GM12878 (cell line): ENCODE measurements at regions not wholly inside any gene's neighbourhood (a gene's known extent, or its start where the extent isn't known, plus 50 kb on each side); places are given as distances from the start of the nearest gene placed in this dataset.

Source experiments
- ATAC-seq: fragments of 200-7000 bp; cut with Tn5 transposase; 3 replicates; pipeline ENCODE4 v1.9.1; 2020; ENCODE audit warnings: mild to moderate bottlenecking, moderate library complexity
- BruUV-seq: library from RNA; stranded (reverse); fragments of 400-500 nt; replicated peaks from 2 replicates; lab custom pipeline; 2021; lab: Mats Ljungman, UMichigan
- CTCF ChIA-PET: fragments of 300-600 bp; sonication (Branson Sonifier 250); formaldehyde crosslinking; extraction: SDS; loops from one replicate; lab custom pipeline; 2021; ENCODE audit warnings: inconsistent platforms; lab: Yijun Ruan, JAX
- POLR2A ChIA-PET: fragments of 350-600 bp; formaldehyde crosslinking; extraction: SDS; loops from one replicate; lab custom pipeline; 2021; ENCODE audit warnings: inconsistent platforms; lab: Charles Lee
- RAD21 ChIA-PET: fragments of 300-600 bp; sonication (Branson Sonifier 250); formaldehyde crosslinking; loops from one replicate; lab custom pipeline; 2023; ENCODE audit warnings: antibody characterized with exemption; ENCODE audit not compliant: unreplicated experiment; lab: Charles Lee
- SMC1A ChIA-PET: fragments of 300-600 bp; sonication (Branson Sonifier 250); formaldehyde crosslinking; loops from one replicate; lab custom pipeline; 2023; ENCODE audit not compliant: unreplicated experiment, uncharacterized antibody; lab: Charles Lee
- DNase-seq: peaks from one replicate; pipeline ENCODE4 v3.0.0-alpha.2; 2011; ENCODE audit warnings: low read depth, low spot score
- FAIRE-seq: peaks from 3 replicates; lab custom pipeline; 2011; peaks lifted over from hg19 to GRCh38; lab: Jason Lieb, UNC
- H2AFZ ChIP-seq: 2 replicates; pipeline ENCODE4 v1.6.0; 2011; ENCODE audit warnings: low read depth, low read length, control low read depth; ENCODE audit not compliant: control insufficient read depth
- H3K27ac ChIP-seq: 2 replicates; pipeline ENCODE4 v1.5.1; 2011; ENCODE audit warnings: control low read depth; ENCODE audit not compliant: control insufficient read depth, insufficient read depth
- H3K27me3 ChIP-seq, 2 experiments: replicated peaks in 1 of 2; 2 replicates each; pipeline versions ENCODE4 v1.6.0 to v1.6.1; 2011; ENCODE audit warnings: low read length in 1 of 2; ENCODE audit not compliant: control insufficient read depth in 2 of 2, insufficient read depth in 2 of 2
- H3K36me3 ChIP-seq, 2 experiments: 2 replicates each; pipeline ENCODE4 v1.5.1; 2011; ENCODE audit warnings: low read length in 1 of 2; ENCODE audit not compliant: control insufficient read depth in 2 of 2, insufficient read depth in 2 of 2
- H3K4me1 ChIP-seq: 2 replicates; pipeline ENCODE4 v1.6.1; 2011; ENCODE audit warnings: mild to moderate bottlenecking, low read length, moderate library complexity, mixed read lengths; ENCODE audit not compliant: control insufficient read depth, insufficient read depth
- H3K4me2 ChIP-seq: 2 replicates; pipeline ENCODE4 v1.6.0; 2011; ENCODE audit warnings: control low read depth; ENCODE audit not compliant: control insufficient read depth, insufficient read depth
- H3K4me3 ChIP-seq: fragments of 200-600 bp; sonication (generic); 2 replicates; pipeline ENCODE4 v1.5.1; 2016
- H3K79me2 ChIP-seq: 2 replicates; pipeline ENCODE4 v1.6.0; 2011; ENCODE audit warnings: low read length; ENCODE audit not compliant: control insufficient read depth, insufficient read depth
- H3K9ac ChIP-seq: 2 replicates; pipeline ENCODE4 v1.8.0; 2011; ENCODE audit warnings: low read length, control low read depth, mixed read lengths; ENCODE audit not compliant: control insufficient read depth, insufficient read depth
- H3K9me3 ChIP-seq: replicated peaks from 3 replicates; pipeline ENCODE4 v1.5.1; 2011; ENCODE audit warnings: mild to moderate bottlenecking, low read length; ENCODE audit not compliant: control insufficient read depth, insufficient read depth
- H4K20me1 ChIP-seq: 2 replicates; pipeline ENCODE4 v1.6.0; 2011; ENCODE audit not compliant: control insufficient read depth, insufficient read depth
- CHD1 ChIP-seq: IDR thresholded peaks from 2 replicates; pipeline ENCODE4 v1.6.1; 2012; ENCODE audit warnings: low read depth, low read length, improper control_type of control experiment
- HDAC6 ChIP-seq: fragments of 200-600 bp; sonication (generic); IDR thresholded peaks from one replicate; pipeline ENCODE4 v1.8.0; 2017; ENCODE audit warnings: antibody characterized with exemption; ENCODE audit not compliant: unreplicated experiment
- RAD21 ChIP-seq: IDR thresholded peaks from 2 replicates; pipeline ENCODE4 v1.6.1; 2011; ENCODE audit warnings: mild to moderate bottlenecking, low read depth, low read length, moderate library complexity; ENCODE audit not compliant: insufficient read depth
- RAD51 ChIP-seq: fragments of 450-650 bp; IDR thresholded peaks from 2 replicates; pipeline ENCODE4 v1.6.1; 2016; ENCODE audit warnings: moderate library complexity, mild to moderate bottlenecking, inconsistent platforms
- SIN3A ChIP-seq: IDR thresholded peaks from 2 replicates; pipeline ENCODE4 v1.6.1; 2012; ENCODE audit warnings: low read depth, low read length, improper control_type of control experiment
- SMAD1 ChIP-seq: fragments of 450-650 bp; IDR thresholded peaks from 2 replicates; pipeline ENCODE4 v1.6.1; 2018; ENCODE audit warnings: mild to moderate bottlenecking, low read depth; ENCODE audit not compliant: partially characterized antibody
- SUZ12 ChIP-seq: fragments of 200-600 bp; sonication (generic); IDR thresholded peaks from one replicate; pipeline ENCODE4 v1.6.1; 2018; ENCODE audit warnings: antibody characterized with exemption, mild to moderate bottlenecking; ENCODE audit not compliant: unreplicated experiment
- ZNF622 ChIP-seq: fragments of 450-650 bp; IDR thresholded peaks from 2 replicates; pipeline ENCODE4 v1.6.1; 2017; ENCODE audit warnings: mild to moderate bottlenecking, inconsistent platforms
- WGBS: methylation state at CpG from one replicate; pipeline ENCODE4 v1.1.6; 2016; ENCODE audit warnings: low lambda C conversion rate; ENCODE audit not compliant: insufficient replicate concordance, insufficient coverage; ENCODE audit errors: missing lambda C conversion rate; 5-methylcytosine and 5-hydroxymethylcytosine counted together
- in situ Hi-C: fragments of 300-500 bp; cut with MboI; formaldehyde crosslinking; loops from 9 replicates; pipeline ENCODE4 v1.14.3; 2018; ENCODE audit warnings: mixed read lengths
- intact Hi-C: fragments of 100-400 bp; cut with micrococcal nuclease; formaldehyde crosslinking; loops from one replicate; pipeline ENCODE4 v1.14.2; 2022; ENCODE audit not compliant: unreplicated experiment
- TF ChIP-seq, protein P1 (sequence below): fragments of 450-650 bp; formaldehyde crosslinking; IDR thresholded peaks from 2 replicates; pipeline ENCODE4 v1.4.0; 2020; ENCODE audit warnings: mild to moderate bottlenecking, moderate library complexity
- TF ChIP-seq, protein P2 (sequence below): fragments of 450-650 bp; IDR thresholded peaks from 2 replicates; pipeline ENCODE4 v1.6.1; 2014; ENCODE audit warnings: mild to moderate bottlenecking

DNA sequence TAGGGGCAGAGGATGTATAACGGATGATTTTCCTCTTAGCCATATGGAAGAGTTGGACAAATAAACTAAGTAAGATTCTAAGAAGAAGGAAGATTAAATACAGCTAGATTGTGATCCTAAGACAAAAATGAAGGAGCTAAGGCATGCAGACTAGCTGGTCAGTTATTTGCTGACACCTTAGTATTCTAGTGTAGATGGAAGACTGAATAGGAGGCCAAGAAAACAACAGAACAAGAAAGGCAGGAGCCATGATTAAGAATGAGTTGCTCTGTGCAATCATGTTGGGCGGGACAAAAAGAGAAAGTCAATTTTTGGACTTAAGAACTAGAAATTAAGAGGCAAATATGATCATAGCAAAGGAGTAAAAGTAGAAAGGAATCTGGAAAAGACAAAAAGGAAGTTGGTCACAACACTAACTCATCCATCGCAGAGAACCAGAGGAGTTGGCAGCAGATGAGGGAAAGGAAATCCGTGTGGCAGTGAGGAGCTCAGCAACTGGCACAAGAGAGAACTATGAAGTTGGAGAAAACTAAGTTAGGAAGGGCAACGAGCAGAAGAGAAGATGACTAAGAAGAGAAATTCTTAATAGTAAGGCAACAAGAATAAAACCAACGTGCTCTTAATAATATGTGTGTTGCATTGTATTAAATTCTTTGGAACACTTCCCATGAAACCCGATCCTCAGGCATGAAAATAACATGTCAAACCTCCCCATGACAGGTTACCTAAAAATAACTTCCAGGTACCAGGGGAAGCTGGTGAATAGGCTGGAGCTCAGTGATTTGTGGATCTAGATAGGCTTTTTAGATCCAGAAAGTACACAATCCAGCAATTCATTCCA is 234.4 kb downstream of the LTN1 start:
- no peak overlapping the region for H3K9ac ChIP-seq
- ChIA-PET CTCF (interaction anchor here (0.8 to 1.4 kb wide), 2 partner anchors 10 to 13 kb away, joined by 3 to 6 read pairs; no protein-coding TSS in a partner anchor), POLR2A (no interaction called here), SMC1A (interaction anchor here (1.1 kb wide), 1 partner anchor 13 kb away, joined by 4 read pairs; no protein-coding TSS in a partner anchor), RAD21 (no interaction called here)
- no peaks in the 10 kb centered on the region for H3K9me3 ChIP-seq
- H3K4me1 ChIP-seq: no peaks in the 10 kb centered on the region
- H3K27me3 ChIP-seq: no peaks in the 10 kb centered on the region
- no peaks in the 10 kb centered on the region for H3K79me2 ChIP-seq
- H3K36me3 ChIP-seq: no peaks in the 10 kb centered on the region
- H3K4me3 ChIP-seq: no peak overlapping the region
- in situ Hi-C loops: no loop called here
- H4K20me1 ChIP-seq: no peaks in the 10 kb centered on the region
- no peak for ATAC-seq
- WGBS: 20% methylated on average over 7 of the region's 7 CpGs
- no peak for FAIRE-seq
- no peak for DNase-seq
- H3K4me2 ChIP-seq: no peak overlapping the region
- BruUV-seq: no TSS peak
- TF ChIP-seq SIN3A: no peak
- TF ChIP-seq SMAD1: no peak
- no peak for TF ChIP-seq SUZ12
- TF ChIP-seq HDAC6: no peak
- TF ChIP-seq RAD51: no peak
- no peak for TF ChIP-seq RAD21
- TF ChIP-seq, protein P1, sequence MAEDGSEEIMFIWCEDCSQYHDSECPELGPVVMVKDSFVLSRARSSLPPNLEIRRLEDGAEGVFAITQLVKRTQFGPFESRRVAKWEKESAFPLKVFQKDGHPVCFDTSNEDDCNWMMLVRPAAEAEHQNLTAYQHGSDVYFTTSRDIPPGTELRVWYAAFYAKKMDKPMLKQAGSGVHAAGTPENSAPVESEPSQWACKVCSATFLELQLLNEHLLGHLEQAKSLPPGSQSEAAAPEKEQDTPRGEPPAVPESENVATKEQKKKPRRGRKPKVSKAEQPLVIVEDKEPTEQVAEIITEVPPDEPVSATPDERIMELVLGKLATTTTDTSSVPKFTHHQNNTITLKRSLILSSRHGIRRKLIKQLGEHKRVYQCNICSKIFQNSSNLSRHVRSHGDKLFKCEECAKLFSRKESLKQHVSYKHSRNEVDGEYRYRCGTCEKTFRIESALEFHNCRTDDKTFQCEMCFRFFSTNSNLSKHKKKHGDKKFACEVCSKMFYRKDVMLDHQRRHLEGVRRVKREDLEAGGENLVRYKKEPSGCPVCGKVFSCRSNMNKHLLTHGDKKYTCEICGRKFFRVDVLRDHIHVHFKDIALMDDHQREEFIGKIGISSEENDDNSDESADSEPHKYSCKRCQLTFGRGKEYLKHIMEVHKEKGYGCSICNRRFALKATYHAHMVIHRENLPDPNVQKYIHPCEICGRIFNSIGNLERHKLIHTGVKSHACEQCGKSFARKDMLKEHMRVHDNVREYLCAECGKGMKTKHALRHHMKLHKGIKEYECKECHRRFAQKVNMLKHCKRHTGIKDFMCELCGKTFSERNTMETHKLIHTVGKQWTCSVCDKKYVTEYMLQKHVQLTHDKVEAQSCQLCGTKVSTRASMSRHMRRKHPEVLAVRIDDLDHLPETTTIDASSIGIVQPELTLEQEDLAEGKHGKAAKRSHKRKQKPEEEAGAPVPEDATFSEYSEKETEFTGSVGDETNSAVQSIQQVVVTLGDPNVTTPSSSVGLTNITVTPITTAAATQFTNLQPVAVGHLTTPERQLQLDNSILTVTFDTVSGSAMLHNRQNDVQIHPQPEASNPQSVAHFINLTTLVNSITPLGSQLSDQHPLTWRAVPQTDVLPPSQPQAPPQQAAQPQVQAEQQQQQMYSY: no peak
- TF ChIP-seq ZNF622: no peak
- TF ChIP-seq, protein P2, sequence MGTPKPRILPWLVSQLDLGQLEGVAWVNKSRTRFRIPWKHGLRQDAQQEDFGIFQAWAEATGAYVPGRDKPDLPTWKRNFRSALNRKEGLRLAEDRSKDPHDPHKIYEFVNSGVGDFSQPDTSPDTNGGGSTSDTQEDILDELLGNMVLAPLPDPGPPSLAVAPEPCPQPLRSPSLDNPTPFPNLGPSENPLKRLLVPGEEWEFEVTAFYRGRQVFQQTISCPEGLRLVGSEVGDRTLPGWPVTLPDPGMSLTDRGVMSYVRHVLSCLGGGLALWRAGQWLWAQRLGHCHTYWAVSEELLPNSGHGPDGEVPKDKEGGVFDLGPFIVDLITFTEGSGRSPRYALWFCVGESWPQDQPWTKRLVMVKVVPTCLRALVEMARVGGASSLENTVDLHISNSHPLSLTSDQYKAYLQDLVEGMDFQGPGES: no peak
- no peak for TF ChIP-seq CHD1
- H3K27ac ChIP-seq: no peak overlapping the region
- intact Hi-C loops: no loop called here
- H2AFZ ChIP-seq: no peak overlapping the region
